Stomach (tissue), 8 donors: ENCODE measurements at regions not wholly inside any gene's neighbourhood (a gene's known extent, or its start where the extent isn't known, plus 50 kb on each side); places are given as distances from the start of the nearest gene placed in this dataset.

Experiments
- DNase-seq, 2 donors: peaks; one replicate each; pipeline versions ENCODE4 v3.0.0 to v3.0.0-alpha.2; 2013 to 2019
- H3K27ac ChIP-seq, 5 donors: fragments of 200-600 bp in 4 of 5; sonication (generic) in 4 of 5; one replicate each; pipeline ENCODE4 v1.5.1; 2013 to 2019; ENCODE audit warnings: mild to moderate bottlenecking in 1 of 5, moderate library complexity in 1 of 5
- H3K27me3 ChIP-seq, 3 donors: fragments of 200-600 bp; sonication (generic); one replicate each; pipeline ENCODE4 v1.5.1; 2017 to 2019; ENCODE audit warnings: mixed run types in 1 of 3
- H3K36me3 ChIP-seq, 4 donors: fragments of 200-600 bp; sonication (generic); 1 replicate in 3 of 4; 2 replicates in 1 of 4; pipeline ENCODE4 v1.5.1; 2016 to 2019
- H3K4me1 ChIP-seq, 4 donors: fragments of 200-600 bp; sonication (generic); one replicate each; pipeline ENCODE4 v1.5.1; 2016 to 2019
- H3K4me3 ChIP-seq, 4 donors: fragments of 200-600 bp; sonication (generic) in 3 of 4; one replicate each; pipeline ENCODE4 v1.5.1; 2016 to 2019; ENCODE audit warnings: mild to moderate bottlenecking in 1 of 4
- H3K9me3 ChIP-seq, 4 donors: fragments of 200-600 bp; sonication (generic); one replicate each; pipeline ENCODE4 v1.5.1; 2016 to 2019
- EP300 ChIP-seq: sonication (generic); formaldehyde crosslinking; IDR thresholded peaks from one replicate; pipeline ENCODE4 v1.6.1; 2017; ENCODE audit warnings: antibody characterized with exemption
- POLR2A ChIP-seq, 4 donors: fragments of 450-650 bp; IDR thresholded peaks; one replicate each; pipeline ENCODE4 v1.6.1; 2016; ENCODE audit warnings: antibody characterized with exemption in 4 of 4, control low read depth in 2 of 4, mild to moderate bottlenecking in 1 of 4, moderate library complexity in 1 of 4
- POLR2AphosphoS5 ChIP-seq, 3 donors: sonication (generic); formaldehyde crosslinking; IDR thresholded peaks; one replicate each; pipeline ENCODE4 v1.6.1; 2016; ENCODE audit warnings: antibody characterized with exemption in 3 of 3
- WGBS, 5 donors: extraction: QIAGEN DNeasy Blood & Tissue Kit in 3 of 5; methylation state at CpG; one replicate each; pipeline versions ENCODE4 v1.1.5 to v1.1.7; 2013 to 2018; 5-methylcytosine and 5-hydroxymethylcytosine counted together
- intact Hi-C: fragments of 100-400 bp; cut with DNase I; formaldehyde crosslinking; loops from one replicate; pipeline ENCODE4 v1.15.1; 2023; ENCODE audit warnings: low total_unique reads
- TF ChIP-seq, protein P1 (sequence below), 7 experiments: fragments of 450-650 bp in 4 of 7; fragments of 200-600 bp in 3 of 7; sonication (generic) in 3 of 7; IDR thresholded peaks; one replicate each; pipeline ENCODE4 v1.5.1; 2016 to 2019; ENCODE audit warnings: antibody characterized with exemption in 7 of 7, control low read depth in 2 of 7, mild to moderate bottlenecking in 1 of 7
- donor health status: healthy with polysubstance abuse.
- donor health status: Bipolar disorder and iron deficiency.
- donor health status: healthy.

- no peak for TF ChIP-seq POLR2A (IDR thresholded peaks at IDR 0.05)
- TF ChIP-seq POLR2AphosphoS5 (IDR thresholded peaks at IDR 0.05): no peak
- TF ChIP-seq, protein P1, sequence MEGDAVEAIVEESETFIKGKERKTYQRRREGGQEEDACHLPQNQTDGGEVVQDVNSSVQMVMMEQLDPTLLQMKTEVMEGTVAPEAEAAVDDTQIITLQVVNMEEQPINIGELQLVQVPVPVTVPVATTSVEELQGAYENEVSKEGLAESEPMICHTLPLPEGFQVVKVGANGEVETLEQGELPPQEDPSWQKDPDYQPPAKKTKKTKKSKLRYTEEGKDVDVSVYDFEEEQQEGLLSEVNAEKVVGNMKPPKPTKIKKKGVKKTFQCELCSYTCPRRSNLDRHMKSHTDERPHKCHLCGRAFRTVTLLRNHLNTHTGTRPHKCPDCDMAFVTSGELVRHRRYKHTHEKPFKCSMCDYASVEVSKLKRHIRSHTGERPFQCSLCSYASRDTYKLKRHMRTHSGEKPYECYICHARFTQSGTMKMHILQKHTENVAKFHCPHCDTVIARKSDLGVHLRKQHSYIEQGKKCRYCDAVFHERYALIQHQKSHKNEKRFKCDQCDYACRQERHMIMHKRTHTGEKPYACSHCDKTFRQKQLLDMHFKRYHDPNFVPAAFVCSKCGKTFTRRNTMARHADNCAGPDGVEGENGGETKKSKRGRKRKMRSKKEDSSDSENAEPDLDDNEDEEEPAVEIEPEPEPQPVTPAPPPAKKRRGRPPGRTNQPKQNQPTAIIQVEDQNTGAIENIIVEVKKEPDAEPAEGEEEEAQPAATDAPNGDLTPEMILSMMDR (IDR thresholded peaks at IDR 0.05): no peak
- TF ChIP-seq EP300: no peak
- no peak for DNase-seq
- intact Hi-C loops: no loop called here
- Histone ChIP-seq H3K4me1 (peaks cover 0 to 27% (median 7%) of the 10 kb centered on the region in 4 donors), H3K27ac (no peak overlapping the region), H3K4me3 (no peak overlapping the region), H3K36me3 (no peaks in the 10 kb centered on the region), H3K27me3 (no peaks in the 10 kb centered on the region), H3K9me3 (no peaks in the 10 kb centered on the region)
- 83 to 91% (median 84%) methylated on average over 2 of the region's 2 CpGs for WGBS, 5 donors
These were observed 114.5 kb downstream of the PLCE1 start for GRCh38 chr10:94108200-94108599.

- Histone ChIP-seq H3K4me3 (no peak overlapping the region), H3K36me3 (no peaks in the 10 kb centered on the region), H3K27ac (peak overlapping the region in 2 of 5 donors; percentile 34 to 49), H3K27me3 (no peaks in the 10 kb centered on the region), H3K4me1 (peaks cover 0 to 12% (median 0%) of the 10 kb centered on the region in 4 donors), H3K9me3 (no peaks in the 10 kb centered on the region)
- TF ChIP-seq POLR2A (IDR thresholded peaks at IDR 0.05) (no peak), EP300 (no peak), POLR2AphosphoS5 (IDR thresholded peaks at IDR 0.05) (no peak)
- TF ChIP-seq, protein P1 (IDR thresholded peaks at IDR 0.05): no peak
- no peak for DNase-seq
- 56 to 67% (median 64%) methylated on average over 2 of the region's 2 CpGs for WGBS, 5 donors
- intact Hi-C loops: no loop called here
These were observed 117.6 kb downstream of the PLCE1 start for GRCh38 chr10:94111367-94111766.

- no peak for DNase-seq
- intact Hi-C loops: no loop called here
- 63 to 77% (median 72%) methylated on average over 2 of the region's 2 CpGs for WGBS, 5 donors
These were observed 118.6 kb downstream of the PLCE1 start for GRCh38 chr10:94112321-94112720.

GRCh38 chr10:94115725-94116124 is 122.0 kb downstream of the PLCE1 start:
- no peaks in the 10 kb centered on the region for H3K36me3 ChIP-seq
- peaks cover 0 to 7% (median 0%) of the 10 kb centered on the region in 4 donors for H3K4me1 ChIP-seq
- DNase-seq: no peak
- no peak overlapping the region for H3K27ac ChIP-seq
- intact Hi-C loops: no loop called here
- H3K27me3 ChIP-seq: no peaks in the 10 kb centered on the region
- WGBS, 5 donors: 82 to 92% (median 89%) methylated on average over 4 of the region's 4 CpGs
- H3K4me3 ChIP-seq: no peak overlapping the region
- TF ChIP-seq, protein P1 (IDR thresholded peaks at IDR 0.05): no peak
- no peak for TF ChIP-seq POLR2AphosphoS5 (IDR thresholded peaks at IDR 0.05)
- TF ChIP-seq EP300: no peak
- TF ChIP-seq POLR2A (IDR thresholded peaks at IDR 0.05): no peak
- no peaks in the 10 kb centered on the region for H3K9me3 ChIP-seq

More at GRCh38 chr10:94112321-94112720, 118.6 kb downstream of the PLCE1 start:
- TF ChIP-seq POLR2AphosphoS5 (IDR thresholded peaks at IDR 0.05) (no peak), EP300 (no peak), POLR2A (IDR thresholded peaks at IDR 0.05) (no peak)
- TF ChIP-seq, protein P1 (IDR thresholded peaks at IDR 0.05): no peak
- no peak overlapping the region for H3K4me3 ChIP-seq
- no peaks in the 10 kb centered on the region for H3K36me3 ChIP-seq
- no peaks in the 10 kb centered on the region for H3K27me3 ChIP-seq
- no peak overlapping the region for H3K27ac ChIP-seq
- H3K9me3 ChIP-seq: no peaks in the 10 kb centered on the region
- peaks cover 0 to 12% (median 0%) of the 10 kb centered on the region in 4 donors for H3K4me1 ChIP-seq
